ENCODE measurements at regions not wholly inside any gene's neighbourhood (a gene's known extent, or its start where the extent isn't known, plus 50 kb on each side); places are given as distances from the start of the nearest gene placed in this dataset.
"Not testable (repeated sequence)": the region's sequence is repeated elsewhere in the genome, so short reads cannot be mapped to it uniquely, and the experiment has no call there.

- not testable (repeated sequence) for TF ChIP-seq EZH2 (IDR thresholded peaks at IDR 0.05; ENCODE audit: low read length)
- peak in 1 of 3 experiments; percentile 19 for TF ChIP-seq CTCF (optimal IDR thresholded peaks at IDR 0.05 in 1 of 3, IDR thresholded peaks at IDR 0.05 in 1 of 3, conservative IDR thresholded peaks at IDR 0.05 in 1 of 3; ENCODE audit: extremely low read depth in 1 of 3, insufficient read depth in 2 of 3, low read length in 3 of 3)
Measured at GRCh38 chr1:121447280-121447923, 262.6 kb downstream of the SRGAP2C start.
